ENCODE measurements at regions not wholly inside any gene's neighbourhood (a gene's known extent, or its start where the extent isn't known, plus 50 kb on each side); places are given as distances from the start of the nearest gene placed in this dataset.

DNA sequence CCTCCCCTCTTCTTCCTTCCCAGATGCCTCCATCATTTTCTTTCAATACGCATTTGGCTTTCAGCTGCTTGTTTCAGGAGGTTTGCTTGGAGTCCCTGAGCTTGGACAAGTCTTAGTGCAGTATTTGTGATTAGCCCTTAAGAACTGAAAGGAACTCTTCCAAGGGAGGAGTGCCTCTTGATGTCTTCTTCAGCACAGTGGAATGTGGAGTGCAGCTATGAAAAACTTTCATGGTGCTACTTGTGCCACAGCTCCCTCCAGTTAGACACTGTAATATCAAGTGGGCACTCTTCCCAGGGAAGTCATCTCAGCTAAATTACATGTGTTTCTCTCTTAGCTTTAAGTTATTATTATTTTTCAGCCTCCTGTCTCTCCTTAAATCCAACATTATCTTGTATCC, 173.1 kb downstream of the NECTIN3 start:
- TF ChIP-seq, protein P1, sequence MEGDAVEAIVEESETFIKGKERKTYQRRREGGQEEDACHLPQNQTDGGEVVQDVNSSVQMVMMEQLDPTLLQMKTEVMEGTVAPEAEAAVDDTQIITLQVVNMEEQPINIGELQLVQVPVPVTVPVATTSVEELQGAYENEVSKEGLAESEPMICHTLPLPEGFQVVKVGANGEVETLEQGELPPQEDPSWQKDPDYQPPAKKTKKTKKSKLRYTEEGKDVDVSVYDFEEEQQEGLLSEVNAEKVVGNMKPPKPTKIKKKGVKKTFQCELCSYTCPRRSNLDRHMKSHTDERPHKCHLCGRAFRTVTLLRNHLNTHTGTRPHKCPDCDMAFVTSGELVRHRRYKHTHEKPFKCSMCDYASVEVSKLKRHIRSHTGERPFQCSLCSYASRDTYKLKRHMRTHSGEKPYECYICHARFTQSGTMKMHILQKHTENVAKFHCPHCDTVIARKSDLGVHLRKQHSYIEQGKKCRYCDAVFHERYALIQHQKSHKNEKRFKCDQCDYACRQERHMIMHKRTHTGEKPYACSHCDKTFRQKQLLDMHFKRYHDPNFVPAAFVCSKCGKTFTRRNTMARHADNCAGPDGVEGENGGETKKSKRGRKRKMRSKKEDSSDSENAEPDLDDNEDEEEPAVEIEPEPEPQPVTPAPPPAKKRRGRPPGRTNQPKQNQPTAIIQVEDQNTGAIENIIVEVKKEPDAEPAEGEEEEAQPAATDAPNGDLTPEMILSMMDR (IDR thresholded peaks at IDR 0.05; ENCODE audit: borderline replicate concordance, control extremely low read depth, extremely low read depth, insufficient read depth, missing control alignments) = no peak
- in situ Hi-C loops (cut with MboI; ENCODE audit: low sequenced_read_pairs, unreplicated experiment) = no loop called here
- DNase-seq (ENCODE audit: low spot score) = no peak

DNA sequence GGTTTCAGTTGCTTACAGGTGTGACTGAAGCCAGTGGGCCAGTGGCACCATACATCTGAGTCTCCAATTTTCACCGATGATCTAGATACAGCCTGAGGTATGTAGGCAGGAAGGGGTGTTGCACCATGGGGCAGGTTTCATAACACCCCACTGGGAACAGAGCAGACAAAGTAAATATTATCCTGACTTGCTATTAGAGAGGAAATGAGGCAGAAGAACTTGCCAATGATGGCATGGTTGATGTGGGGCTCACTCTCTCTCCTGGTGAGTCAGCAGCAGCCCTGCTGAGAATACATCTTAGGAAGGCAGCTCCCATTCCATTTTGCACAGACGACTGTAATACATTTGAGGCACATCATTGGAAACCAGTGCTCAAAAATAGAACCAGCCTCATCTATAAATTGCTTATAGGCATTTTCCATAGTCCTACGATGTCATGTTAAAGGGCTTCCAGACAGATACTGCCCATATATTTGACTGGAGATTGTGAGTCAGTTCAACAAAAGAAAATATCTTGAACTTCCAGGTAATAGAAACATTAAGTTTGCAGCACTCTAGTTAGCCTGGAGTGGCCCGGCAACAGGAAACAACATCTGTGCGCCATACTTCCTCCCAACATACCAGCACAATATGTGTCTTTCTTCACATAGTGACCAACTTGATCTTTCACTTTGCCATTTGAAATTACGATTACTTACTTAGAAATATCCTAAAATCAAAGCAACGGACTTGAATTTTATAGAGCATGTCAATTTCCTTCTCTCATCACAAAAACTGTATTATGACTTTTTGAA, 175.5 kb downstream of the NECTIN3 start:
- TF ChIP-seq, protein P1 (IDR thresholded peaks at IDR 0.05; ENCODE audit: borderline replicate concordance, control extremely low read depth, extremely low read depth, insufficient read depth, missing control alignments) = no peak
- in situ Hi-C loops (cut with MboI; ENCODE audit: low sequenced_read_pairs, unreplicated experiment) = no loop called here
- no peak for DNase-seq (ENCODE audit: low spot score)

DNA sequence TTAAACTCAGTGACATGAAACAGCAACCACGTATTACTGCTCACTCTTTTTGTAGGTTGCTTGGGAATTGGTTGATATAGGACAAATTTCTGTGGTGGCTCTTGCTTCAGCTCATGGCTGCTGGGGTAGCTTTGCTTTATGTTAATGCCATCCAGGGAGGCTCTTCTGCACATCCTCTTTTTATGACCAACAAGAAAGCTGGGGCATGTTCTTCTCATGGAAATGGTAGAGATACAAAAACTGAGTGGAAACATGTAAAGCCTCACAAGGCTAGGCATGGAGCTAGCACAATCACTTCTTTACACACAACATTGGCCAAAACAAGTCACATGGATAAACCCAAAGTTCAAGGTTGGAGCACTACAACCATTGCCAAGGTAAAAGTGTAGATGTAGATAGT, 176.8 kb downstream of the NECTIN3 start:
- TF ChIP-seq, protein P1 (IDR thresholded peaks at IDR 0.05; ENCODE audit: borderline replicate concordance, control extremely low read depth, extremely low read depth, insufficient read depth, missing control alignments) = no peak
- no peak for DNase-seq (ENCODE audit: low spot score)
- in situ Hi-C loops (cut with MboI; ENCODE audit: low sequenced_read_pairs, unreplicated experiment) = no loop called here

- in situ Hi-C loops (cut with MboI; ENCODE audit: low sequenced_read_pairs, unreplicated experiment) = no loop called here
- no peak for DNase-seq (ENCODE audit: low spot score)
These were observed 177.8 kb downstream of the NECTIN3 start for GRCh38 chr3:111249421-111249820.

DNA sequence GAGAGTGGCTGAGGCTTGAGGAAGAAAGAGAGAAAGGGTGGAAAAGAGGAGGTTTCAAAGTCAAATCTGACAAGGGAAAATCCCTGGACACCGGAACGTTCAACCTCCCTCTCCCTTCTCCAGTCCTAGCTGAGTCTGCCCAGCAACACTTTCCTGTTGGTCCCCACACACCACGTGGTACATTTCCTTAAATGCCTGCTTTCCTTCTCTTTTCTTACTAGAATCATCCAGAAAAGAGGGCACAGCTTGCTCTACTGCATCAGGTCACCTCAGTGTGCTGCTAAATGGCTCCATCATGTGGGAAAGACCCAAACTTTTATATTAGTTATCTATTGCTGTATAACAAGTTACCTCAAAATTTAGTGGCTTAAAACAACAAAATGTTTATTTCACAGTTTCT, 181.2 kb downstream of the NECTIN3 start:
- in situ Hi-C loops (cut with MboI; ENCODE audit: low sequenced_read_pairs, unreplicated experiment) = no loop called here
- TF ChIP-seq, protein P1 (IDR thresholded peaks at IDR 0.05; ENCODE audit: borderline replicate concordance, control extremely low read depth, extremely low read depth, insufficient read depth, missing control alignments) = no peak
- DNase-seq (ENCODE audit: low spot score) = no peak

More at GRCh38 chr3:111249421-111249820, 177.8 kb downstream of the NECTIN3 start:
- TF ChIP-seq, protein P1 (IDR thresholded peaks at IDR 0.05; ENCODE audit: borderline replicate concordance, control extremely low read depth, extremely low read depth, insufficient read depth, missing control alignments) = no peak

DNA sequence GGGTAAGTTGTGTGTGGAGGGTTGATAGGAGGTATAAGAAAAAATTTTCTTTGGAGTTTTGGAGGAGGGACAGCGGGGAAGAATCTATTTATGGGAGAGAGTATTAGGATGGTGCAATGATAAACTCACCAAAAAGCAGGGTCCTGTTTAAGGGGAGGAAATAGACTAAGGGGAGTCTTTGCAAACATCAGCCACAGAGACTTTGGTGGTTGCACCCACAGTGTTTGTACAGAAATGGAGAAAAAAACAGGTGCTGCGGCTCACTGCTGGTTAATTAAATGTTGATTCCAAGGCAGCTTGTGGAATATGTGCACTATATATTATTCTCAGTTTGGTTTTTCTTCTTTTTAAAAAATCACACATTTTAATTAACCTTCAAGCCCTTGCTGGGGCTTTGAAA, 182.1 kb downstream of the NECTIN3 start:
- in situ Hi-C loops (cut with MboI; ENCODE audit: low sequenced_read_pairs, unreplicated experiment) = no loop called here
- TF ChIP-seq, protein P1 (IDR thresholded peaks at IDR 0.05; ENCODE audit: borderline replicate concordance, control extremely low read depth, extremely low read depth, insufficient read depth, missing control alignments) = no peak
- no peak for DNase-seq (ENCODE audit: low spot score)

Data from GM13976 (cell line).